HG02884 (cell line): ENCODE measurements at regions not wholly inside any gene's neighbourhood (a gene's known extent, or its start where the extent isn't known, plus 50 kb on each side); places are given as distances from the start of the nearest gene placed in this dataset.

Source experiments
- ATAC-seq: cut with Tn5 transposase; IDR thresholded peaks from one replicate; pipeline ENCODE4 v1.9.1; 2021; ENCODE audit warnings: mild to moderate bottlenecking, moderate library complexity; ENCODE audit not compliant: unreplicated experiment

- ATAC-seq = no peak
Observed at GRCh38 chr13:40271931-40272775, 394.3 kb downstream of the FOXO1 start.

GRCh38 chr13:40272776-40273139 is 393.7 kb downstream of the FOXO1 start:
- ATAC-seq = no peak

DNA sequence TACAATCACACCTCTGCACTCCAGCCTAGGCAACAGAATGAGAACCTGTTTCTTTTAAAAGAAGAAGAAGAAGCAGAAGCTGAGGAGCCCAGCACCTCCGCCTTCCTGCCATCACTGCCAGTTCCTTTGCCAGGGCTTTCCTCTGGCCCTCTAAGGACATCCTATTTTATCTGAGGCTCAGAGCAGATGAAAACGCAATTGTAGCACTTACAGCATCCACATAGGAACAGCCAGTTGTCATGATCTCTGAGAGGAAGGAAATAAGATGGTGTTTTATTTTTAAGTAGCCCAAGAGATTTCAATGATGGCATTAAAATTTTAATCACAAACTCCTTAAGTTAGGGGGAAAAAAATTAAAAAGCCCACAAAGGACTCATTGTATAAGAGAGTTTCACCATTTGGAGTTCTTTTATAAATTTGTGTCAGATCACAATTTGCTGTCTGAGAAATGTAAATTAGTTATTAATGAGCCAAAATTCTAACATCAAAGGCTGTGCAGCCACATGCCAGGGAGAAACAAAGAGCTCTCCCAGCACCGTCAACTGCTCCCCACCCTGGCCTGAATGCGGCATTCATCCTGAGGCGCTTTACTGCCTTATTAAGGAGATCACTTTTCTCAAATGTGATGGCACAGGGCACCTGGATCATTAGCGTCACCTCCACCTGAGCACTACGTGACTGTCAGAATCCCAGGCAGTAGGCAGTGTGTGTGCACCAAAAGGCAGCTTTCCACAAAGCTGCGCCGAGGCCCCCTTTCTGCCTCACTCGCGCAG is 393.0 kb downstream of the FOXO1 start:
- ATAC-seq = no peak

- no peak for ATAC-seq
Observed at GRCh38 chr13:40274103-40274502, 392.3 kb downstream of the FOXO1 start.

DNA sequence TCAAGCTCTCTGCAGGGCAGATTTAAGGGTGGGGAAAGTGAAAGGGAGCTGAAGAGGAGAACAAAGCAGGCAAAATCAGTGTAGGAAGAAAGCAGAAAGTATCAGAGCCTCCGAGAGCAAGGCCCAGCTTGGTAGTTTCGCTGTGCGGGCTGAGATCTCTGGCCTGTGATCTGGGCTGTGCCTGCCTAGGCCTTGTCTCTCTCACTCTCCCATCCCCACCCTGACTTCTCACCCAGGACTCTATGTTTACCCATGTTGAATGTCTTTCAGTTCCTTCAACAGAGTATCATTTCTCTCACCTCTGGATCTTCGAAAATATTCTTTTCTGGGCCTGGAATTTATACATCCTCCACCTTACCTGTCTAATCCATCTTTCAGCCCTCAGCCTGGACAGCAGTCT is 391.3 kb downstream of the FOXO1 start:
- no peak for ATAC-seq

GRCh38 chr13:40275636-40276035 is 390.8 kb downstream of the FOXO1 start:
- ATAC-seq = no peak

DNA sequence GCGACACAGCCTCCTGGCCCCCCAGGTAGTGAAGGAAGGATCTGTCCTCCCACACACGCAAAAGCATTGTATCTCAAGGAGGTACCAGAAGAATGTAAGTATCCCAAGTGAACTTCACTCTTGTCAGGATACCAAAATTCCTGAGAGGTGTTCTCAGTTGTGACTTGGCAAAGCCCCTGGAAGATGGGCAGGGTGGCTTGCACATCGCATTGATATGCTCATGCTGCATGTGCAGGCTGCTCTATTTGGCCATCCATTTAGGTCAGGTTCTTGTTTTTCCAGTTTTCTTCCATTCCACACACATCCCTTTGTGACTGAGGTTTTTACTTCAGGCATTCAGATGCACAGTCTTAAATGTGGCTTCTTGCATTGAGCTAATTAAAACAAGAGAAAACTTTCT is 382.8 kb downstream of the FOXO1 start:
- ATAC-seq = no peak

DNA sequence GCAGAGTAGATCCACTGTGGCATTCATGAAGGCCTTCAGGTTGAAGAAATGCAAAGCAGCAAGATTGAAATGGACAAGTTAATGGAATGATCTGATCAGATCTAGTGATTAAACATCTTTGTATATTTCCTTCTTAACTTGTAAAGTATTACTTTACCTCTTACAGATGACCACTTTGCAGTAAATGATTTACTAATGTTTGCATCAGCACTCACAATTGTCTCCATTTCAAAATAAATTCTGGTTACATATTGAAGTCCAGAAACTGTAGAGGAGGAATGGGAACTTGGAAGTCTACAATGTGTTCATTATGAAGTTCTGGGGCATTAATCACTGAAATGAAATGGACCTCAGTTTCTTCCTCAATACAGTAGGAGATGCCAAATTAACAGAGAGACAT is 380.8 kb downstream of the FOXO1 start:
- ATAC-seq = no peak

GRCh38 chr13:40287428-40287827 is 379.0 kb downstream of the FOXO1 start:
- no peak for ATAC-seq

GRCh38 chr13:40288259-40288658 is 378.2 kb downstream of the FOXO1 start:
- no peak for ATAC-seq

DNA sequence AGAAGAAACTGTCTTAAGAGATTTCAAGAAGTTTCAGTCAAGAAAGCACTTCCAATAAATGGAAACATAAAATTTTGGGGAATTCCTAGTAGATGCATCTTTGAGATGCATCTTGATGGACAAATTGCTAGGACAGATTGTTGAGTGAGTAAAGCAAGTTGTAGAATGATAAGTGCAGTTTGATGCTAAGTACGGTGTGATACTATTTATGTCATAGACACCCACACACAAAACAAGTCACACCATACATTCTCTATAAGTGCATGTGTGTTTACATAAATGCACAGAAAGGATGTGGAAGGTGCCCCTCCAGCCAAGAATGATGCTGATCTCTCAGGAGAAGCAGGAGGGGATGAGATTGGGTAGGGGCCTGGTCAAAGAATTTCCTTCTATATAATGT is 375.7 kb downstream of the FOXO1 start:
- ATAC-seq = no peak

- ATAC-seq = no peak
Observed at GRCh38 chr13:40292108-40292507, 374.3 kb downstream of the FOXO1 start.

DNA sequence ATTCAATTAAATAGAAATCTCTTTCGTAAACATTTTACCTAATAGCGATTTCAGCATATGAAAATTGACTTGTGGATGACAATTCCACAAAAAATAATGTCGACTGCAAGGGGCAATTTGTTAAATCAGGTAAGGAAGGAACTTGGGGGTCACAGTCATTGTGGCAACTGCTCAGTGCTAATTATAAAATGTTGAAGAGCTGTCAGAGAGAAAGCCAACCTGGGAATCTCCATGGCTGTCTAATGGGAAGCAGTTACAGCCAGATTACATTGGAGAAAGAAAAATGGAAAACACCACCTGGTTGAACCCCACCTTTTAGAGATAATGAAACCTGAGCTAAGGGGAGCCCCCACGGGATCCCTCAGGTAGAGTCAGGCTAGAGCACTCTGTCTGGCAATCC is 373.9 kb downstream of the FOXO1 start:
- no peak for ATAC-seq

DNA sequence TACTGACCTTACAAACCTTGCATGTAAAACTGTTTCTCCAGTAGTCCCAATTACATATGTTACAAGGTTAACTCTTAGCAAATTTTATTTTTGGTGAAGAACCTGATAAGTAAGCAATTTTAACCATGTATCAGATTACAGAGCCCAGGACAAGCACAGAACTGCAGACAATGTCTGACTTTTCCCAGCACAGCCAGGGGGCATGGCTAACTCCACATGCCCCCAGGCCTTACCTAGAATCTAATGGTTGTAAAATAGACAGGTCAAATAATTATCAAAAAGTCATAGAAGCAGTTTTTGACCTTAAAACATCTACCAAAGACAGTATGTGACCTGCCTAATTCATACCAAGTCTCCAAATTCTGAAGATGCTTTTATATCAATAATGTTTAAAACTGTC is 364.1 kb downstream of the FOXO1 start:
- no peak for ATAC-seq

- no peak for ATAC-seq
Observed at GRCh38 chr13:40304391-40304790, 362.1 kb downstream of the FOXO1 start.

GRCh38 chr13:40306817-40307216 is 359.6 kb downstream of the FOXO1 start:
- no peak for ATAC-seq

DNA sequence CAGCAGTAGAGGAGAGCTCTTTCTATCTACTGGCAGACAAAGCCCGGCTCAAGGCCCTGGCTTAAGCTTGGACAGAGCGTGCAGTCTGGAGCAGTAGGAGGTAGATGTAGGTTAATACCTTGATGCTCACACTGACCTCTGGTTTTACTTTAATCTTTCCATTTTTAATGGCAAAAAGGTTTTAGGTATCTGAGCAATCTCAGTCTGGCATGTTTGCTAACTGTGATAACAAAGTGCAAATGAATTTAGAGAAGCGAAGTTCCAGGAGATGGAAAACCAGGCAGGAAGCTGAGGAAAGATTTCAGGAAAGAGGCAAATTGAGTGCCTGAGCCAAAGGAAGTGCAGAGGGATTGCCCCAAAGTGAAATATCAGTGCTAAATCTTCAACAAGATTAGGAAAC is 356.6 kb downstream of the FOXO1 start:
- no peak for ATAC-seq

DNA sequence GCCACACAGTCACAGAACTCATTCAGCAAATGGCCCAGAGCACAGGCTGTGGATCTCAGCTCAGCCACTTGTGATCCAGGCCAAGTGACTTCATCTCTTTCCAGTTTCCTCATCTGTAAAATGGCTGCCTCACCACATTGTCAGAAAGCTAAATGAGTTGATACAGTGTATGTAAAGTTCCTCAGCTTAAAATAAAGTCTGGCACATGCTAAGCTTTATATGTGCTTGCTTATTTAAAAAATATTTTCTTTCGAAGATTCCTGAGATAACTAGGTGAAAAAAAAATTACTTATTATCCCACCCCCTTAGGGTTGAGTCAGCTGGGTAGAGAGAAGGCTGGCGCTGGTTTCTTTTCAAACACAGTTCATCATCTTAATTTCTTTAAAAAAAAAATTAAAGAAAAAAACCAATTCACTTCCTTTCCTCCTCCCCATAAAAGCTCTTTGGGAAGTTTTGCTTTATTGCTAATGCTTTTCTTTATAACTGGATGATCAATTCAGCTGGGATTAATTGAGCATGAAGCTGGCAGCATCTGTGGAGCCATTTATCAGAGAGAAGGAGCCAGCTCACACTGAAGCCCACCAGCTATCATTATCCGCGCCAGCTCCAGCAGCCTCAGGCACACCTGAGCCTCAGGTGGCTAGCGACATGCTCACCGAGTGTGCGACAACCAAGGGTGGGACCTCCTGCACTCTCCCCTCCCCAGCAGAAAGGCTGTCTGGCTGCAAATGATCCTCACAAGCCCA is 354.9 kb downstream of the FOXO1 start:
- no peak for ATAC-seq

GRCh38 chr13:40313269-40314200 is 352.9 kb downstream of the FOXO1 start:
- ATAC-seq = no peak

- no peak for ATAC-seq
Observed at GRCh38 chr13:40315416-40316064, 350.9 kb downstream of the FOXO1 start.
